Fibroblast of skin of scalp (primary cell): ENCODE measurements at regions not wholly inside any gene's neighbourhood (a gene's known extent, or its start where the extent isn't known, plus 50 kb on each side); places are given as distances from the start of the nearest gene placed in this dataset.
"Not testable (repeated sequence)": the region's sequence is repeated elsewhere in the genome, so short reads cannot be mapped to it uniquely, and the experiment has no call there.

ENCODE experiments used
- DNase-seq: peaks from one replicate; pipeline ENCODE4 v3.0.0-alpha.2; 2013

GRCh38 chr10:2519139-2519538 is 548.2 kb upstream of the PFKP start:
- no peak for DNase-seq

- DNase-seq = peak; percentile 89
These were observed 558.2 kb upstream of the PFKP start for GRCh38 chr10:2509081-2509531.

- not testable (repeated sequence) for DNase-seq
These were observed 565.9 kb upstream of the PFKP start for GRCh38 chr10:2501366-2501940.

GRCh38 chr10:2494399-2494798 is 572.9 kb upstream of the PFKP start:
- no peak for DNase-seq

GRCh38 chr10:2488446-2489005 is 578.8 kb upstream of the PFKP start:
- no peak for DNase-seq

- DNase-seq = no peak
These were observed 579.4 kb upstream of the PFKP start for GRCh38 chr10:2487921-2488320.

GRCh38 chr10:2478656-2479055 is 588.7 kb upstream of the PFKP start:
- DNase-seq = peak; percentile 2

- DNase-seq = no peak
These were observed 590.4 kb upstream of the PFKP start for GRCh38 chr10:2476812-2477553.

- DNase-seq = no peak
These were observed 591.0 kb upstream of the PFKP start for GRCh38 chr10:2476218-2476811.

GRCh38 chr10:2475711-2476217 is 591.6 kb upstream of the PFKP start:
- no peak for DNase-seq

GRCh38 chr10:2471811-2472210 is 595.5 kb upstream of the PFKP start:
- no peak for DNase-seq

GRCh38 chr10:2469802-2470201 is 597.5 kb upstream of the PFKP start:
- DNase-seq = no peak

- DNase-seq = no peak
These were observed 602.9 kb upstream of the PFKP start for GRCh38 chr10:2464483-2464882.

GRCh38 chr10:2463316-2463715 is 604.0 kb upstream of the PFKP start:
- no peak for DNase-seq

- DNase-seq = no peak
These were observed 604.8 kb upstream of the PFKP start for GRCh38 chr10:2462581-2462980.

- no peak for DNase-seq
These were observed 606.5 kb upstream of the PFKP start for GRCh38 chr10:2460812-2461211.

- DNase-seq = no peak
These were observed 607.6 kb upstream of the PFKP start for GRCh38 chr10:2459713-2460112.

- no peak for DNase-seq
These were observed 610.5 kb upstream of the PFKP start for GRCh38 chr10:2456834-2457233.

- no peak for DNase-seq
These were observed 622.0 kb upstream of the PFKP start for GRCh38 chr10:2445370-2445769.

GRCh38 chr10:2439983-2440382 is 627.4 kb upstream of the PFKP start:
- no peak for DNase-seq

- no peak for DNase-seq
These were observed 628.3 kb upstream of the PFKP start for GRCh38 chr10:2439000-2439399.

- DNase-seq = no peak
These were observed 629.0 kb upstream of the PFKP start for GRCh38 chr10:2438248-2438939.

GRCh38 chr10:2436933-2437332 is 630.4 kb upstream of the PFKP start:
- DNase-seq = no peak
